ENCODE measurements at regions not wholly inside any gene's neighbourhood (a gene's known extent, or its start where the extent isn't known, plus 50 kb on each side); places are given as distances from the start of the nearest gene placed in this dataset.

GRCh38 chr9:119501374-119501773 lies 132.1 kb upstream of the BRINP1 start:
- intact Hi-C loops (cut with micrococcal nuclease; ENCODE audit: unreplicated experiment): no loop called here
- ChIA-PET POLR2A (no interaction called here), CTCF (no interaction called here)
- no peak overlapping the region for H3K27ac Mint-ChIP-seq (ENCODE audit: unreplicated experiment)
- H3K9me3 Mint-ChIP-seq (ENCODE audit: unreplicated experiment): no peaks in the 10 kb centered on the region
- Histone ChIP-seq H3K27me3 (replicated peaks; ENCODE audit: control insufficient read depth, insufficient read depth, low read length) (no peaks in the 10 kb centered on the region), H3K4me3 (ENCODE audit: low read depth, low read length) (no peak overlapping the region), H3K36me3 (ENCODE audit: control insufficient read depth, insufficient read depth, low read length) (no peaks in the 10 kb centered on the region), H3K4me1 (no peaks in the 10 kb centered on the region), H3K9me3 (no peaks in the 10 kb centered on the region)
- no TSS peak for BruUV-seq (replicated peaks)
- no peak for DNase-seq
- H3K36me3 Mint-ChIP-seq (ENCODE audit: insufficient read depth, unreplicated experiment): peaks cover 6% of the 10 kb centered on the region
- no peaks in the 10 kb centered on the region for H3K4me1 Mint-ChIP-seq (ENCODE audit: low read depth, unreplicated experiment)
- no peak for TF ChIP-seq CTCF (IDR thresholded peaks at IDR 0.05; ENCODE audit: insufficient read depth in 1 of 2, low read depth in 1 of 2, low read length in 1 of 2, severe bottlenecking in 1 of 2, unreplicated experiment in 1 of 2)
- H3K27me3 Mint-ChIP-seq (ENCODE audit: insufficient read depth, unreplicated experiment): peaks cover 16% of the 10 kb centered on the region
- no peak overlapping the region for H3K4me3 Mint-ChIP-seq (ENCODE audit: unreplicated experiment)

GRCh38 chr9:119500072-119500771 lies 131.0 kb upstream of the BRINP1 start:
- H3K4me1 Mint-ChIP-seq (ENCODE audit: low read depth, unreplicated experiment): no peaks in the 10 kb centered on the region
- intact Hi-C loops (cut with micrococcal nuclease; ENCODE audit: unreplicated experiment): no loop called here
- no TSS peak for BruUV-seq (replicated peaks)

DNA sequence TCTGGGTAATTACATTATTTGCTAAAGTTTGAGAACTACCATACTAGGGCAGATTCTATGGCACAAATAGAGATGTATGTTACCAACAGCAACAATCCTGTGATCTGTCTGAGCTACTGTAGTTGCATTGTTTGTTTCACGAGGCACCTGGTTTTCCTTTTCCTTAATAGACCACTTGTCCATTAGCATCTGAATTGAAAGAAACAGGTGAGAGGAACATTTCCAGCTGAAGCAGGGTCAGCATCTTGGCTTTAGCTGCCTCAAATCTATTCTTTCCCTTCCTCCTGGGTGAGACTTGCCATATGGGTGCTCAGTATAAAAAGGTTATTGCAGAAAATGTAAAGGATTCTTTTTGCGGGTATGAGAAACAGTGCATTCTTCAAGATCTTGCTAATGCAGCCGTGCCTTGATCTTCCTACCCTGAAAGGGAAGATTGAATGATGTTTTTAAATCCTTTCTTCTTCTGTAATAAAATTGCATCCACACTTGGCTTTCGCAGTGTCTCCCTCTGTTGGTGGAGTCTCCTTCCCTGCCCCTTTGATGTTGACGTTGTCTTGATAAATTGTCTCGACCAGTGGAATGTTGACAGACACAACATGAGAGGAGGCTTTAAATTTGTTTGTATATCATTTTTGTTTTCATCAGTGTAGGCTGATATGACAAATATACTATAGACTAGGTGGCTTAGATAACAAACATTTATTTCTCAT lies 118.0 kb upstream of the BRINP1 start:
- ChIA-PET POLR2A (no interaction called here), CTCF (no interaction called here)
- H3K9me3 ChIP-seq: no peaks in the 10 kb centered on the region
- H3K4me3 Mint-ChIP-seq (ENCODE audit: unreplicated experiment): no peak overlapping the region
- no peak for DNase-seq
- H3K27me3 Mint-ChIP-seq (ENCODE audit: insufficient read depth, unreplicated experiment): no peaks in the 10 kb centered on the region
- no peak for TF ChIP-seq CTCF (IDR thresholded peaks at IDR 0.05; ENCODE audit: insufficient read depth in 1 of 2, low read depth in 1 of 2, low read length in 1 of 2, severe bottlenecking in 1 of 2, unreplicated experiment in 1 of 2)
- H3K4me1 Mint-ChIP-seq (ENCODE audit: low read depth, unreplicated experiment): no peaks in the 10 kb centered on the region
- H3K9me3 Mint-ChIP-seq (ENCODE audit: unreplicated experiment): no peaks in the 10 kb centered on the region
- intact Hi-C loops (cut with micrococcal nuclease; ENCODE audit: unreplicated experiment): no loop called here
- H3K4me1 ChIP-seq: no peaks in the 10 kb centered on the region
- H3K27ac Mint-ChIP-seq (ENCODE audit: unreplicated experiment): no peak overlapping the region
- BruUV-seq (replicated peaks): no TSS peak
- no peaks in the 10 kb centered on the region for H3K36me3 ChIP-seq (ENCODE audit: control insufficient read depth, insufficient read depth, low read length)
- H3K36me3 Mint-ChIP-seq (ENCODE audit: insufficient read depth, unreplicated experiment): no peaks in the 10 kb centered on the region
- H3K4me3 ChIP-seq (ENCODE audit: low read depth, low read length): no peak overlapping the region
- no peaks in the 10 kb centered on the region for H3K27me3 ChIP-seq (replicated peaks; ENCODE audit: control insufficient read depth, insufficient read depth, low read length)

More at GRCh38 chr9:119500072-119500771, 131.0 kb upstream of the BRINP1 start:
- Histone ChIP-seq H3K27me3 (replicated peaks; ENCODE audit: control insufficient read depth, insufficient read depth, low read length) (no peaks in the 10 kb centered on the region), H3K4me1 (no peaks in the 10 kb centered on the region), H3K4me3 (ENCODE audit: low read depth, low read length) (no peak overlapping the region), H3K36me3 (ENCODE audit: control insufficient read depth, insufficient read depth, low read length) (no peaks in the 10 kb centered on the region), H3K9me3 (no peaks in the 10 kb centered on the region)
- Mint-ChIP-seq H3K9me3 (ENCODE audit: unreplicated experiment) (no peaks in the 10 kb centered on the region), H3K27me3 (ENCODE audit: insufficient read depth, unreplicated experiment) (peaks cover 15% of the 10 kb centered on the region), H3K4me3 (ENCODE audit: unreplicated experiment) (no peak overlapping the region), H3K36me3 (ENCODE audit: insufficient read depth, unreplicated experiment) (peaks cover 6% of the 10 kb centered on the region), H3K27ac (ENCODE audit: unreplicated experiment) (no peak overlapping the region)
- ChIA-PET POLR2A (no interaction called here), CTCF (no interaction called here)
- no peak for TF ChIP-seq CTCF (IDR thresholded peaks at IDR 0.05; ENCODE audit: insufficient read depth in 1 of 2, low read depth in 1 of 2, low read length in 1 of 2, severe bottlenecking in 1 of 2, unreplicated experiment in 1 of 2)
- no peak for DNase-seq
